ENCODE measurements at regions not wholly inside any gene's neighbourhood (a gene's known extent, or its start where the extent isn't known, plus 50 kb on each side); places are given as distances from the start of the nearest gene placed in this dataset.

- POLR2A ChIA-PET, result interaction anchor here (0.6 kb wide), 1 partner anchor 1365 kb away, joined by 3 read pairs; no protein-coding TSS in a partner anchor
- BruUV-seq (replicated peaks), result no TSS peak
These were observed 175.8 kb upstream of the CHD1 start for GRCh38 chr5:99104538-99105132.

GRCh38 chr5:99102073-99102697 is 173.4 kb upstream of the CHD1 start:
- H3K27ac Mint-ChIP-seq (ENCODE audit: low read depth, unreplicated experiment), result no peak overlapping the region
- no TSS peak for BruUV-seq (replicated peaks)
- no peaks in the 10 kb centered on the region for H3K9me3 Mint-ChIP-seq (ENCODE audit: unreplicated experiment)
- H3K36me3 Mint-ChIP-seq (ENCODE audit: insufficient read depth, unreplicated experiment), result no peaks in the 10 kb centered on the region
- no peak overlapping the region for H3K4me3 Mint-ChIP-seq (ENCODE audit: unreplicated experiment)
- no peaks in the 10 kb centered on the region for H3K4me1 Mint-ChIP-seq (ENCODE audit: insufficient read depth, unreplicated experiment)
- POLR2A ChIA-PET, result interaction anchor here (0.6 kb wide), 1 partner anchor 88 kb away, joined by 3 read pairs; no protein-coding TSS in a partner anchor
- CTCF ChIA-PET, result interaction anchor here (0.6 kb wide), 2 partner anchors 96 to 1113 kb away, joined by 3 to 5 read pairs; no protein-coding TSS in a partner anchor
- TF ChIP-seq CTCF (IDR thresholded peaks at IDR 0.05; ENCODE audit: unreplicated experiment), result no peak
- H3K27me3 Mint-ChIP-seq (ENCODE audit: insufficient read depth, unreplicated experiment), result peaks cover 71% of the 10 kb centered on the region
- no peak for DNase-seq (ENCODE audit: unreplicated experiment)
- intact Hi-C loops (cut with micrococcal nuclease), result loop anchor here (5.0 to 10.0 kb wide), 2 partner anchors 1210 to 1523 kb away; no protein-coding TSS in a partner anchor

More at GRCh38 chr5:99104538-99105132, 175.8 kb upstream of the CHD1 start:
- H3K9me3 Mint-ChIP-seq (ENCODE audit: unreplicated experiment), result no peaks in the 10 kb centered on the region
- DNase-seq (ENCODE audit: unreplicated experiment), result peak; percentile 45
- H3K27me3 Mint-ChIP-seq (ENCODE audit: insufficient read depth, unreplicated experiment), result peaks cover 72% of the 10 kb centered on the region
- H3K4me3 Mint-ChIP-seq (ENCODE audit: unreplicated experiment), result no peak overlapping the region
- no peaks in the 10 kb centered on the region for H3K36me3 Mint-ChIP-seq (ENCODE audit: insufficient read depth, unreplicated experiment)
- CTCF ChIA-PET, result interaction anchor here (0.6 to 1.3 kb wide), 9 partner anchors 11 to 1939 kb away, joined by 3 to 7 read pairs (median 4); no protein-coding TSS in a partner anchor
- intact Hi-C loops (cut with micrococcal nuclease), result loop anchor here (5.0 to 10.0 kb wide), 2 partner anchors 1208 to 1520 kb away; no protein-coding TSS in a partner anchor
- H3K4me1 Mint-ChIP-seq (ENCODE audit: insufficient read depth, unreplicated experiment), result no peaks in the 10 kb centered on the region
- no peak overlapping the region for H3K27ac Mint-ChIP-seq (ENCODE audit: low read depth, unreplicated experiment)
- peak; percentile 47 for TF ChIP-seq CTCF (IDR thresholded peaks at IDR 0.05; ENCODE audit: unreplicated experiment)

- no peak overlapping the region for H3K27ac Mint-ChIP-seq (ENCODE audit: low read depth, unreplicated experiment)
- no TSS peak for BruUV-seq (replicated peaks)
- peaks cover 67% of the 10 kb centered on the region for H3K27me3 Mint-ChIP-seq (ENCODE audit: insufficient read depth, unreplicated experiment)
- intact Hi-C loops (cut with micrococcal nuclease), result loop anchor here (5.0 to 10.0 kb wide), 2 partner anchors 1213 to 1525 kb away; no protein-coding TSS in a partner anchor
- no peaks in the 10 kb centered on the region for H3K36me3 Mint-ChIP-seq (ENCODE audit: insufficient read depth, unreplicated experiment)
- ChIA-PET POLR2A (no interaction called here), CTCF (no interaction called here)
- no peak for TF ChIP-seq CTCF (IDR thresholded peaks at IDR 0.05; ENCODE audit: unreplicated experiment)
- H3K9me3 Mint-ChIP-seq (ENCODE audit: unreplicated experiment), result no peaks in the 10 kb centered on the region
- no peak overlapping the region for H3K4me3 Mint-ChIP-seq (ENCODE audit: unreplicated experiment)
- H3K4me1 Mint-ChIP-seq (ENCODE audit: insufficient read depth, unreplicated experiment), result no peaks in the 10 kb centered on the region
- no peak for DNase-seq (ENCODE audit: unreplicated experiment)
These were observed 170.9 kb upstream of the CHD1 start for GRCh38 chr5:99099691-99100090.

- Mint-ChIP-seq H3K9me3 (ENCODE audit: unreplicated experiment) (no peaks in the 10 kb centered on the region), H3K27me3 (ENCODE audit: insufficient read depth, unreplicated experiment) (peaks cover 45% of the 10 kb centered on the region), H3K4me3 (ENCODE audit: unreplicated experiment) (no peak overlapping the region), H3K27ac (ENCODE audit: low read depth, unreplicated experiment) (no peak overlapping the region), H3K36me3 (ENCODE audit: insufficient read depth, unreplicated experiment) (no peaks in the 10 kb centered on the region), H3K4me1 (ENCODE audit: insufficient read depth, unreplicated experiment) (no peaks in the 10 kb centered on the region)
- DNase-seq (ENCODE audit: unreplicated experiment), result no peak
- TF ChIP-seq CTCF (IDR thresholded peaks at IDR 0.05; ENCODE audit: unreplicated experiment), result no peak
- BruUV-seq (replicated peaks), result no TSS peak
- intact Hi-C loops (cut with micrococcal nuclease), result no loop called here
- ChIA-PET POLR2A (no interaction called here), CTCF (interaction anchor here (0.7 kb wide), 1 partner anchor 10 kb away, joined by 3 read pairs; no protein-coding TSS in a partner anchor)
These were observed 161.2 kb upstream of the CHD1 start for GRCh38 chr5:99089822-99090549.
